MM.1S (cell line): ENCODE measurements at regions not wholly inside any gene's neighbourhood (a gene's known extent, or its start where the extent isn't known, plus 50 kb on each side); places are given as distances from the start of the nearest gene placed in this dataset.

Experiments
- EZH2phosphoT487 ChIP-seq: fragments of 300-600 bp; sonication (generic); IDR thresholded peaks from 2 replicates; pipeline ENCODE4 v1.6.1; 2018; ENCODE audit warnings: antibody characterized with exemption, low read length
- TF ChIP-seq, protein P1 (sequence below): fragments of 300-600 bp; sonication (generic); IDR thresholded peaks from 2 replicates; pipeline ENCODE4 v1.5.1; 2016; ENCODE audit warnings: antibody characterized with exemption, low read length, mixed read lengths

DNA sequence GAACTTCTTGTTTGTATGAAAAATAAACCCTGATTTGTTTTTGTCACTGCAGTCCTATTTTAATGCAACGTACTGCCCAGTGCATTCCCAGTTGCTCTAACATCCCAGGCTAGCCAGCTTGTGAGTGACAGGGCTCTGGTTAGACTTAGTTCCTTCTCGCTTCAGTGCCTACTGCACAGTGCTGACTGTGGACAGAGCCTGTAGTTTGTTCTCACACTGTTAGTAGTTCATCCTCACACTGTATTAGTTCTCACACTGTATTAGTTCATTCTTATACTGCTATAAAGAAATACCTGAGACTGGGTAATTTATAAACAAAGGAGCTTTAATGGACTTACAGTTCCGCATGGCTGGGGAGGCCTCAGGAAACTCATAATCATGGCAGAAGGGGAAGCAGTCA, 116.6 kb upstream of the SALL1 start:
- TF ChIP-seq, protein P1, sequence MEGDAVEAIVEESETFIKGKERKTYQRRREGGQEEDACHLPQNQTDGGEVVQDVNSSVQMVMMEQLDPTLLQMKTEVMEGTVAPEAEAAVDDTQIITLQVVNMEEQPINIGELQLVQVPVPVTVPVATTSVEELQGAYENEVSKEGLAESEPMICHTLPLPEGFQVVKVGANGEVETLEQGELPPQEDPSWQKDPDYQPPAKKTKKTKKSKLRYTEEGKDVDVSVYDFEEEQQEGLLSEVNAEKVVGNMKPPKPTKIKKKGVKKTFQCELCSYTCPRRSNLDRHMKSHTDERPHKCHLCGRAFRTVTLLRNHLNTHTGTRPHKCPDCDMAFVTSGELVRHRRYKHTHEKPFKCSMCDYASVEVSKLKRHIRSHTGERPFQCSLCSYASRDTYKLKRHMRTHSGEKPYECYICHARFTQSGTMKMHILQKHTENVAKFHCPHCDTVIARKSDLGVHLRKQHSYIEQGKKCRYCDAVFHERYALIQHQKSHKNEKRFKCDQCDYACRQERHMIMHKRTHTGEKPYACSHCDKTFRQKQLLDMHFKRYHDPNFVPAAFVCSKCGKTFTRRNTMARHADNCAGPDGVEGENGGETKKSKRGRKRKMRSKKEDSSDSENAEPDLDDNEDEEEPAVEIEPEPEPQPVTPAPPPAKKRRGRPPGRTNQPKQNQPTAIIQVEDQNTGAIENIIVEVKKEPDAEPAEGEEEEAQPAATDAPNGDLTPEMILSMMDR = no peak
- no peak for TF ChIP-seq EZH2phosphoT487
